ENCODE measurements at regions not wholly inside any gene's neighbourhood (a gene's known extent, or its start where the extent isn't known, plus 50 kb on each side); places are given as distances from the start of the nearest gene placed in this dataset.
"Not testable (repeated sequence)": the region's sequence is repeated elsewhere in the genome, so short reads cannot be mapped to it uniquely, and the experiment has no call there.

DNA sequence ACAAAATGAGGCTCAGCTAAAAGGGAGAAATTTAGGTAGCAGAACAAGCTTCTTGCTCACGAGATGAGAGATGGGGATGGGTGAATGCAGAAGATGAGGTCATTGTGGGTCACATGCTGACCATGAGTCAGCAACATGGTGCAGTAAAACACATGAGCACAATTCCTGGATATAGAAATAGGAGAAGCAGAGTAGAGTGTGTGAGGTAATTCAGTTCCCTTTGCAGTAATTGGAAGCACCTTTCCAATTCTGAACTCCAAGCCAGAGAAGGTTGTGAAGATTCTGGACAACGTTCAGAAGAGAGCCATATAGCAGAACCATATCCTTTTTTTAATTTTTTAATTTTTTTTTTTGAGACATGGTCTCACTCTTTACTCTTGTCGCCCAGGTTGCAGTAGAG is 62.0 kb upstream of the LMNTD1 start:
- DNase-seq: peak; percentile 25

DNA sequence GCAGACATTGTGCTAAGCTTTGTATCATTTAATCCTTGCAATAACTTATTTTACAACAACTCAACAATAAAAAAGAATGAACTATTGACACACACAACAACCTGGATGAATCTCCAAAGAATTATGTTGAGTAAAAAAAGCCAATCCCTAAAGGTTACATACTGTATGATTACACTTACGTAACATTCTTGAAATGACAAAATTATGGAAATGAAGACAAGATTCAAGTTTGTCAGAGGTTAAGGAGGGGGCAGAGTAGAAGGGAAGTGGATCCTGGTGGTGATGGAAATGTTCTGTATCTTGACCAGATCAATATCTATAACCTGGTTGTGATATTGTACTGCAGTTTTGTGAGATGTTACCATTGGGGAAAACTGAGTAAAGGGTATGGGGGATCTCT is 63.2 kb upstream of the LMNTD1 start:
- no peak for DNase-seq

DNA sequence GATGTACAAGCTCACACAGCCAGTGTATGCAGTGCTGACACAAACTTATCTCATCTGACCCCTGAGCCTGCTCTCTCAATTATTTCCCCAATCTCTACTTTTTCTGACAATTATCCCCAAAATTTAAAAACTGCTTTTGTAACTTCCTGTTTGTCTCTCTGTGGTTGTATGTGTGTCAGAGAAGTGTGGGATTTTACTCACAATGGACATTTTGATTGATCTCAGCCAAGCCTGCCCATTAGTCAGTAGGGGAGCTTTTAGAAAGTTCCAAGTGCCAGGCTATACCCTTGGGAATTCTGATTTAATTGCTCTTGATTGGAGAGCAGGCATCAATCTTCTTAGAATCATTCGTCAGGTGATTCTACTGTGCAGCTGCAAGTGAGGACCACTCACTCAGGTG is 64.9 kb upstream of the LMNTD1 start:
- peak; percentile 40 for DNase-seq

DNA sequence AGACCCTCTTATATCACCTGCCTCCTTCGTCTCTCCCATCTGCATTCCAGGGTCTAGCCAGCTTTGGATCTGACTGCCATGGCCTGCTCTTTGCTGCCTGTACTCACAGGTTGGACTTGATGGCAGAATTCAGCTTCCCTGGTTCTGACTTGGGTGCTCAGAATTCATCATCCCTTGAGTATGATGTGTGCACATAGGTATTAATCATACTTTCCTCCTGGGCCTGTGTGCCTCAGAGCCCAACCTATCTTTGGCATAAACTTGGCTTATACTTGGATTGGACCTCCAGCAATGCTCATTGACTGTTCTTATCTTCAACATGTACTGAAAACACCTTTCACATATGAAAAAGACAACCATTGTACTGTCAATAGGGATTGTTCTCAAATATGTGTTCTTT is 70.7 kb upstream of the LMNTD1 start:
- DNase-seq: no peak

DNA sequence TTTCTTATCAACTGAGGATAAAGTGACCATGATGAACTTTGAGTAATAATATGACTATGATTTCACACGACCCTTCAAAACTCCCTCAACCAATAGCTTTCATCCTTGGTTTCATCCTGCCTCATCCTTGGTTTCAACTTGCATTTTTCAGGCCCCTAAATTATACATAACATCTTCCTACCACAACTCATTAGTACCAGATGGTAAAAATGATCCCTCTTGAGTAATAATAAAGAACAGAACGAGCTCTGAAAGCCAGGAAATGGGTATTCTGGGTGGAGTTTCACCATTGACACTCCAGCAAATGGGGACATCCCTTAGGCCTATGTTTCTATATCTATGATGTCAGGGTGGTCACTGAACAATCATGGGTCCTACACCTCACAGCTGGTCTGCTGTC is 72.1 kb upstream of the LMNTD1 start:
- DNase-seq: no peak

DNA sequence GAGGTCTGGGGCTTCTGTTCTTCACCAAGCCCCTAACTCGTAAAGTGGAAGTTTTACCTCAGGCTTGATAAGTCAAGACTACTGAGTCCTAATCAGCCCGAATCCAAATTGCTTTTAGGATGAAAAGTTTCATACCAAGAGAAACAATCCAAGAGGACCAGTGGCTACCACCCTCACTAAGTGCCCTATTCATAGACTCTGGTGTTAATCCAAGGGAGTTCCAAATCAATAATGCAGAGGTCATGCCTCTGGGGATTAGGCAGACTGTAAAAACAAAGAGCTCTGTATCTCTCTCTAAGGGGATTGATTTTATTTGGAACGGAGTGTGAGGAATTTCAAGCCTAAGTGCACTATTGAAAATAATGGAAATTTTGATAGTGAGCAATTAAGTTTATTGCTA is 76.3 kb upstream of the LMNTD1 start:
- DNase-seq: no peak

DNA sequence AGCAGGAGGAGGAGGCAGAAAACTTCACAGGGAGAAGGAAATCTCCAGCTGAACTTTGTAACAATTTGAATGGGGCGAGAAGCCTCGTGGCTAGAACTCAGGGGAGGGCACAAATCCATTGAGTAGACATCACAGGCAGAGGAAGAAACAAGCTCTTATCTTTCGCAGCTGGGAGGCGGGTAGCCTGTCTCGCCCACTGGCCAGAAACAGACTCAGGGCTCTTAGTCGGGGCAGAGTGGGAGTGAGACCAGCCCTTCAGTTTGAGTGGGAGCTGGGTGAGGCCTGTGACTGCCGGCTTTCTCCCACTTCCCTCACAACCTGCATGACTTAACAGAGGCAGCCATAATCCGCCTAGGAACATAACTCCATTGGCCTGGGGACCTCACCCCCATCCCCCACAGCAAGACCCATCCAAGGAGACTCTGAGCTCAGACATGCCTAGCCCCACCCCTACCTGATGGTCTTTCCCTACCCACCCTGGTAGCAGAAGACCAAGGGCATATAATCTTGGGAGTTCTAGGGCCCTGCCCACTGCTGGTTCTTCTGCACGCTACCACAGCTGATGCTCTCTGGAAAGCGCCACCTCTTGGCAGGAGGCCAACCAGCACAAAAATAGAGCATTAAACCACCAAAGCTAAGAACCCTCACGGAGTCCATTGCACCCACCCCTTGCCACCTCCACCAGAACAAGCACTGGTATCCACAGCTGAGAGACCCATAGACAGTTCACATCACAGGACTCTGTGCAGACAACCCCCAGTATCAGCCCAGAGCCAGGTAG is 77.8 kb upstream of the LMNTD1 start:
- not testable (repeated sequence) for DNase-seq

DNA sequence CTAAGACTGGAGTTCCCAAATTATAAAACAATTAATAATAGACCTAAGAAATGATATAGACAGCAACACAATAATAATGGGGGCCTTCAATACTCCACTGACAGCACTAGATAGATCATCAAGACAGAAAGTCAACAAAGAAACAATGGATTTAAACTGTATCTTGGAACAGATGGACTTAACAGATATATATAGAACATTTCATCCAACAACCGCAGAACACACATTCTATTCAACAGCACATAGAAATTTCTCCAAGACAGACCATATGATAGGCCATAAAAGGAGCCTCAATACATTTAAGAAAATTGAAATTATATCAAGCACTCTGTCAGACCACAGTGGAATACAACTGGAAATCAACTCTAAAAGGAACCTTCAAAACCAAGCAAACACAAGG is 80.1 kb upstream of the LMNTD1 start:
- not testable (repeated sequence) for DNase-seq

DNA sequence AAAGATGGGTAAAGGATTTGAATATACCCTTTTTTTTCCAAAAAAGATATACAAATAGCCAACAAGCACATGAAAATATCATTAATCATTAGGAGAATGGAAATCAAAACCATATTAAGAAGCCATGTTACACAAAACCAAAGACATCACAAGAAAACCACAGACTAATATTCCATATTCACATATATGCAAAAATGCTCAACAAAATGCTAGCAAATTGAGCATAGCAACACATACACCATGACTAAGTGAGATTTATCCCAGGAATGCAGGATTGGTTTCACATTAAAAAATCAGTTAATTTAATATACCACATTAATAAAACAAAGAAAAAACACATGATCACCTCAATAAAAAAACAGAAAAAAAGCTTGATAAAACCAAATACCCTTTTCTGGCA is 84.7 kb upstream of the LMNTD1 start:
- DNase-seq: no peak

DNA sequence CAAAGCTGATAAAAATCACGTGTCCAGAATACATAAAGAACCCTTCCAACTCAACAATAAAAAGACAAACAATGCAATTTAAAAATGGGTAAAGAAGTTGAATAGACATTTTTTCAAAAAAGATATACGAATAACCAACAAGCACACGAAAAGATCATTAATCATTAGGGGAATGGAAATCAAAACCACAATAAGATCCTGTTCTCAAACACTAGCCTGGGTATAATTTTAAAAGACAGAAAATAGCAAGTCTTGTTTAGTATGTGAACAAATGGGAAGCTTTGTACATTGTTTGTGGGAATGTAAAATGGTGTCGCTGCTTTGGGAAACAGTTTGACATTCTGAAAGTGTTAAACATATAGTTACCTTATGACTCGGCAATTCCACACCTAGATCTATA is 86.3 kb upstream of the LMNTD1 start:
- no peak for DNase-seq

DNA sequence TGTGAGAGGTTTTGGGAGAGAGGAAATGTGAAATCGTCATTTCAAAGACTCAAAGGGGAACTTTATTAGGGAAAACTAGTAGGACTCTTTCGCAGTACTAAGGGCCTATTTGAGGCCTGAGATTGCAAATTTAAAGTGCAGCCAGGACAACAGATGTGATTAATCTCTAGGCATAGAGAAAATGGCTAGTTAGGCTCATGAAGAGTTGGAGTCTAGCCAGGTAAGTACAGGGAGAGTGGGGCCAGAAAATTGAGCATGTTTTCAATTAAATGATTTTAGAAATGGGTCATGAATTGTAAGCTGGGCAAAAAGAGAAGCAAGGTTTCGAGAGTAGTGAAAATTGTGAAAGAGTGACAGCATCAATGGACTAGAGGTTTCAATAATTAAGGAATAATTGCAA is 91.9 kb upstream of the LMNTD1 start:
- DNase-seq: no peak

DNA sequence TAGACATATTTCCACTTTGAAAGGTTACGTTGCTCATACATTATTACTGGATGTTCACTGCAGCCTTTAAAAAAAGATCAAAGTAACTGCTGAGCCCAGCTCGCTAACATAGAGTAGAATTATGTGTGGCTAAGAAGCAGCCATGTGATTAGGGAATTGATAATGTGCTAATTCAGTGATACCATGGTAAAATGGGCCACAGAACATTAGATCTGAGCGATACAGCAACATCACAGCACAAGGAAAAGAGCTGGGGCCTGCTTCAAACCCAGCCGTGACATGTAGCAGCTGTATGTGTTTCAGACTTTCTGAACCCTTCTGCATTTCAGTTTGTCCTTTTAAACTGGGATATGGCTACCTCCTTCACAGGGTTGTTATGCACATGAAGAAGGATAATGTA is 92.3 kb upstream of the LMNTD1 start:
- DNase-seq: no peak

DNA sequence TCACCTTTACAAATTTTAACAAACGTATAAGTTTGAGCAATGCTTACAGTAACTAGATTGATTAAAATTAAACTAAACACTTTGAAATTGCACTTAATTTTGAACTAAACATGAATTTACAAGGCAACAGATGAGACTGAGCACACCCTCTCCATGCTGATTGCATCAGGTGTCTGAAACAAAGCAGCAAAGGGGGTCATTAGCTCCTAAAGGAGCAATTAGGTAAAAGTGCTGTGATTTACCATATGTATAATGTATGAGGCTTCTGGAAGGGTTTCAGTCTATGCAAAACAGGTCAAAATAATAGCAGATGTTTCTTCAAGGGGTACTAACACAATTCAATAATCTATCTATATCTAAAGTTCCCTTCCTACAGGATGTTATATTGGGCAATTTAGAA is 98.8 kb upstream of the LMNTD1 start:
- DNase-seq: no peak

DNA sequence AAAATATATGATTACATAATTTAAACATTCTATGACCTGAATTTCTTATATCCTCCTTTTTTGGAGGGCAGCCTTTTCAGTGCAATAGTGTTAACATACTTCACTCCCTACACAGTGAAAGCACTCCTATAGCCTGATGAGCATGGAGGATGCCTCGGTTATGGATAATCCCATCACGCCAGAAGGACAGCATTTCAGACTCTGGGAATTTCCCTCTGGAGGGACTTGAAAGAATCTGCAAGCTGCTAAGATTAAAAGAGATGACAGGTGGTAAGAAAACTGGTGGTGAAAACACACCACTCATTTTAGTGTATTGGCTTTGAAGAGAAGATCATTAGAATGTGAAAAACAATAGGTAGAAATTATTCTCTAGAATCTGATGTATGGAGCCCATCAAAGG is 99.3 kb upstream of the LMNTD1 start:
- DNase-seq: no peak

DNA sequence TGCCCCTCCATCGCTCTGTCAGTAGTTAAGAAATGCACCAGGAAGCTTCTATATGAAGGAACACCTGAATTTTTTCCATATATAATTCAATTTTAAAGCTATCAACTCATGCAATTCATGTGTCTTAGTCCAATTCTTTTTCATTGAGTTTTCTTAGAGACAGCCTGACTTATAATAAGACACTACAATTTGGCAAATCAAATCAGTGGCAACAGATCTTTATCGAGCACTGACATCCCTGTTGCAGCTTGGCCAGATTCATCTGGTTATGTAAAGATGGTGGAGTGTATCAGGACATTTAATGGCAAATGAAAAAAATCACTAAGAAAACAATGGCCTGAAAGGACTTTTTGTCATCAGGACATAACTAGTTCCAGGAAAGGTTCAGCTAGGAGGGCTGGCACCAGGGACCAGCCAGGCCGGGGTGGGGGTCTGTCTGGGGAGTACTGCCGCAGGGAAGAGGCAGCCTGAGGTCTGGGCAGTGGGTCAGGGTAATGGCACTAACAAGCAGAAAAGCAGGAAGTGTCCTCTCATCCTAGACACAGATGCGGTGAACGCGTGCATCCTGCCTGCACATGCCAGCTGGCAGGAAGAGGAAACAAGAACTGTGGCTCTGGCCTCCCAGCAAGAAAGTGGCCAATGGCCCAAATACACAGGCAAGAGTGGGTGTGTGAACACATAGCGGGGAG is 100.5 kb upstream of the LMNTD1 start:
- peak; percentile 37 for DNase-seq

DNA sequence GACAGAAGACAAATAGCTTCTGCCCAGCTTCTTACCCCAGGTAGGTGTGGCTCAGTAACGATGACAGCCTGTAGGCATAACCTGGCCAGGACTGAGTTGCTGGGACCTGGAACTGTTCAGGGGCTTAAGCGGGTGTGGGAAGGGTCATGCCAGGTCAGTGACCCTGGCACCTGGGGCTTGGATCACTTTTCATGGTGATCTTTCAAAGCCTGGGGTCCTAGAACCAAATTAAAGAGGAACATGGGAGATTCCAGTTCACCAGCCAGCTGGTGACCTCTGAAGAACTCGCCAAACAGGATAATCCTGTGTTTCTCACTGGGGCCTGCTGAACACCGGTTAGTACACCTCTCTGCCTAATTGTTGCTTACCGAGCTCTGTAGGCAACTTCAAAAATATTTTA is 102.6 kb upstream of the LMNTD1 start:
- peak; percentile 77 for DNase-seq

DNA sequence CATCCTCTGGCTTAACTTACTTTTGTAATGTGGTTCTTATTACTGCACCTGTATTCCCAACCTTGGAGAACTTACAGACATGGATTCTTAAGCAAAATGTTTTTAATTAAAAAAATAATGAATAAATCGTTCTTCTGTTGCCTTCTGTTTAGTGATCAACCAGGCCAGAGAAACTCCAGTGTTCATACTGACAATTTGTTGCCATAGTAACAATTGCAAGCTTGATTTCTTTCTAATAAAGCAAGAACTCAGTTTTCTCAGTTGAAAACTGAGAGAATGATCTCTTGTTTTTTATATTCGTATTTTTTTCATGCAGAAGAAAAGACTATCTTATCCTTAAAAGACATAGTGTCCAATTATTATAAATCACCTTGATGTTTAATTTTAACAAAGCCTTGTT is 106.5 kb upstream of the LMNTD1 start:
- DNase-seq: no peak

DNA sequence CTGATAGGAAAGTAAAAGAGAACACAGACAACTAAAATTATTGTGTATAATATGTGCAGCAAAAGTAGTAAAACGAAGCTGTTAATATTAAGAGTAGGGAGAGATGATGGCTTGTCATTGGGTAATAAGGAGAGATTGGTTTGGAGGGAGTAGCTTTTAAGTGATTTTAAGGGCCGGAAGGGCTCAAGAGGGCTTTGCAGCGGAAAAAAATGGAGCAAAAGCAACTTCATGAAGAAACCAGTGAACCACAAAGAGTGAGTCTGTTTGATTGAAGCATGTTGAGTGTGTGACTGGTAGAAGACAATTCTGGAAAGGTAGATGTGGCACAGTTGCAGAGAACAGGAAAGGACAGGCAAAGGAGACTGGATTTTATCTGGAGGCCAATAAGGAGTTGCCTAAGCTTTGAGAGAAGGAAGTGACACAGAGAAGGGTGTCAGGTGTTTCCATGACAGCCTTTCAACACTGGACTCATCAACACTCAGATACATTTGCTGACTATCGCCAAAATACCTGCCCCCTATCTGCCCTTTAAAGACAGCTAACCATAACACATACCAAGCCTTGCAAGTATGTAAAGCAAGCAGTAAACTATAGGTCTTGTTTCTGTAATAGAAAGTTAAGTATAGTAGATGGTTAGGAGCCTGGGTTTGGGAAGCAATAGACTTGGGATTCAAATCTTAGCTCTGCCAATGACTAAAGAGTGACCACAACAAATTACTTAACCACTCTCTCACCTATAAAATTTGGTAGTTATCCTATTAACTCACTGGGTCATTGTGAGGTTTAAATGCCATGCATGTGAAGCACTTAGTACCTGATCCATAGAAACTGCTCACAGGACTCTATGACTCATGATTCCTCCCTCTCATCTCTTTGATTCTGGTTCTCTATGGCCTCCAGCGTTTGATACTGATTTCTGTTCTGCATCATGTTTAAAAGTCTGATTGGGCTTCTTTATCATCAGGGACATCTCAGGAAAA is 117.3 kb upstream of the LMNTD1 start:
- DNase-seq: no peak

DNA sequence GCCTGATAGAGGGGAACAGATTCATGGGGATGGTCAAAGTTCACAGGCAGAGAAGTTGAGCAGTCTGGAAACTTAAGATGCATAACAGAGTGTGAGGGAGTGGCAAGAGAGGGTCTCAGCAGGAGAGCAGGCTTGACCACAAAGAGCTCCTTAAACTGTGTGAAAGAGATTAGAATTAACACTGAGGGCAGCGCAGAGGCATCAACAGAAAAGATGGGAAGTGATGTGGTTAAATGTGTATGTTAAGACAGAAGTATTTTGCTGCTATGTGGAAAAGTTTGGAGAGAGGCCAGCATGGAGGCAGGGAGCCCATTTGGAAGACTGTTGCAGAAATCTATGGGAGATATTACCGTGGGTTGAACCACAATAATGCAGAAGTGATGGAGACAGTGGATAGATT is 122.7 kb upstream of the LMNTD1 start:
- DNase-seq: no peak

DNA sequence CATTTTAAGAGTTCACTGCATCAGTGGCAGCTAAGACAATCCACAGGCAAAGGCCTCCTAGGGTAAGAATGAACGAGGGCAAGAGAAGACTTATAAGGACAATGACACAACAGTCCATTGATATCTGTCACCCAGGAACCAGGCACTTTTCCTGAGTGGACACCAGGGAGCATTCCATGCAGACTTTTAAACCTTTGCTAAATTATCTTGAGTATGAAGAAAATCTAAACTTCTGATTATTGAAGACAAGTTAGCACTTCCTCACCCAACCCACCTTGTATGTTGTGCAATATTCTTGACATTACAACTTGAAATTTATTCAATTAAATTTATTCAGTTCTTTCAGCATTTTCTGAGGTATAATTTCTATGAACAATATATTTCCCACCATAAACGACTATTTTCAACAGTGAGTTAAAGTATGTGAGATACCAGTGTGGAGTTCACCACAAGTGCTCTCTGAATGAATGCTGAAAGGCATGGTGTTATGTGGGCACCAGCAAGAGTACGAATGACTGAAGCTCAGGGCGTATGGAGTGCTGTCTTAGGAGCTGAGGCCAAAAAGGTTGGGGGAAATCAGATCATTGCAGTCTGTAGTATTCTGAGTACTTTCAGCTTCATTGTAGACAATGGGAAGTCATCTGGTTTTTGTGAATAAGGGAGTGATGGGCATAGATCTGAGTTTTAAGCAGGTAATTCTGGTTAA is 124.3 kb upstream of the LMNTD1 start:
- no peak for DNase-seq

DNA sequence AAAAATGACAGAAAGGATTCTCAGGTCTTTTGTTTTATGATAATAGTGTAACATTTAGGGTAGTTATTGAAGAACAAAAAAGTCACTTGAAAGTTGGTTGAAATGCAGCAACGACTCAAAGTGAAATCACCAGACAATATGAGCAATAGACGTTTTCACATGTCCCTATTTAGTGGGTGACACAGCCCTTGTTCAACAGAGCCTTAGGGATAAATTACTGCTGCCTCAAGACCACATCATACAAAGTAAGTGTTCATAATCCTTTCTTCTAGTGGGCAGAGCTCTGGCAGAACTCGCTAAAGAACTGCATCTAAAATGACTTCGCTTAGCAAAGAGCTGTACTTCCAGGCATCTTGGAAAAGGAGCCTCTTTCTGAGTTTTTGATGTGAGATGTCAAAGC is 128.5 kb upstream of the LMNTD1 start:
- no peak for DNase-seq

DNA sequence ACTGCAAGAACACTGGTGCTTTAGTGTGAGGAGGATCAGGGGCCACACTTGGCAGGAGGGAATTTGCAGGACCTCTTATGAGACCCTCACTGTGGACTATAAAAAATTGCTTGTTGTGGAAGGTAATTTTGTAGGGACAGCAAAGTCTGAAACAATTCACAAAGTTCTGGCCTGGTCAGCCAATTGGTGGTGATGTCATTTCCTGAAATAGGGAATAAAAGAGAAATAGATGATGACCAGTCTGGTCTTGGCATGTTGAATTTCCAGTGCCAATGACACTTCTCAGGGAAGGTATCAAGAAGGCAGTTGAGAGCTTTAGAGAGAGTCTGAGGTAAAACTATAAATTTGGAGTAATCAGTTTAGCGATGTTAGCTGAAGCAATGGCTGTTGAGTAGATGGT is 129.3 kb upstream of the LMNTD1 start:
- DNase-seq: no peak

DNA sequence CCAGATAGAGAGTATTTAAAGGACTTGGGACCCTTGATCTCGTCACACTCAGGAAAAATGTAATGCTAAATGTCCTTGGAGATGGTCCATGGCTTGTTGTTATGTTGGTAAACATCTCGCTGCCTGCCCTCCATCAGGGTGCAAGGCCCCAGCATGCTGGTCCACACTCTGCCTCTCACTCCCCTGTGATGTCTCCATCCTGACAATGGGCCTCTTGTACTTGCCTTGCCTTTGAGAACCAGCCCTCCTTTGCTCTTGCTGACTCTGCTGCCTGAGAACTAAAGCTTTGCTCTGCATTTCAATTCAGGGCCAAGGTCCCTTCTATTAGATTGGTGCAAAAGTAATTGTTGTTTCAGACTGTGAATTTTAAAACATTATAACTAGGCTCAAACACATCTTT is 131.0 kb upstream of the LMNTD1 start:
- DNase-seq: no peak

Data from NCI-H510A treated with DMSO at 0.1 percent for 48 hours (cell line).